HG02759 (cell line): ENCODE measurements at regions not wholly inside any gene's neighbourhood (a gene's known extent, or its start where the extent isn't known, plus 50 kb on each side); places are given as distances from the start of the nearest gene placed in this dataset.

Source experiments
- ATAC-seq: cut with Tn5 transposase; IDR thresholded peaks from one replicate; pipeline ENCODE4 v1.9.1; 2021; ENCODE audit warnings: mild to moderate bottlenecking, moderate library complexity; ENCODE audit not compliant: unreplicated experiment

GRCh38 chr4:79034544-79034943 lies 95.3 kb upstream of the PAQR3 start:
- no peak for ATAC-seq

- no peak for ATAC-seq
Measured at GRCh38 chr4:79030973-79031372, 91.7 kb upstream of the PAQR3 start.

GRCh38 chr4:79027656-79028055 lies 88.4 kb upstream of the PAQR3 start:
- no peak for ATAC-seq

DNA sequence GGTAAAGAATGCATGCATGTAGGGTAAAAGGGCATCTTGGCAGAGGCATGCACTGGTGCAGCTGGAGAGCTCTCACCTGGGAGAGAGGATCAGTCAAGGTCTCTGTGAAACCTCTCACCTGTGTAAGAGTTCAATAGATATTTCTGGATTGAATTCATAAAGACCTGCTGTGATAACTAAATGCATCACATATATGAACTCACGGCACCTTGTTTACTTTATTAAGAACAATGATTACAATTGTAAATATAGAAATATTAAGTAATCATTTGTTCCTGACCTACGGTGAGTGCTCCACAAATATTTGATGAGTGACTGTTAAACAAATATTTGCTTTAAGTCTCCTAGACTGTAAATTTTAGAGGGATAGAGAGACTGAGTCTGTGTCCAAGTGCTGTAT lies 85.9 kb upstream of the PAQR3 start:
- no peak for ATAC-seq

DNA sequence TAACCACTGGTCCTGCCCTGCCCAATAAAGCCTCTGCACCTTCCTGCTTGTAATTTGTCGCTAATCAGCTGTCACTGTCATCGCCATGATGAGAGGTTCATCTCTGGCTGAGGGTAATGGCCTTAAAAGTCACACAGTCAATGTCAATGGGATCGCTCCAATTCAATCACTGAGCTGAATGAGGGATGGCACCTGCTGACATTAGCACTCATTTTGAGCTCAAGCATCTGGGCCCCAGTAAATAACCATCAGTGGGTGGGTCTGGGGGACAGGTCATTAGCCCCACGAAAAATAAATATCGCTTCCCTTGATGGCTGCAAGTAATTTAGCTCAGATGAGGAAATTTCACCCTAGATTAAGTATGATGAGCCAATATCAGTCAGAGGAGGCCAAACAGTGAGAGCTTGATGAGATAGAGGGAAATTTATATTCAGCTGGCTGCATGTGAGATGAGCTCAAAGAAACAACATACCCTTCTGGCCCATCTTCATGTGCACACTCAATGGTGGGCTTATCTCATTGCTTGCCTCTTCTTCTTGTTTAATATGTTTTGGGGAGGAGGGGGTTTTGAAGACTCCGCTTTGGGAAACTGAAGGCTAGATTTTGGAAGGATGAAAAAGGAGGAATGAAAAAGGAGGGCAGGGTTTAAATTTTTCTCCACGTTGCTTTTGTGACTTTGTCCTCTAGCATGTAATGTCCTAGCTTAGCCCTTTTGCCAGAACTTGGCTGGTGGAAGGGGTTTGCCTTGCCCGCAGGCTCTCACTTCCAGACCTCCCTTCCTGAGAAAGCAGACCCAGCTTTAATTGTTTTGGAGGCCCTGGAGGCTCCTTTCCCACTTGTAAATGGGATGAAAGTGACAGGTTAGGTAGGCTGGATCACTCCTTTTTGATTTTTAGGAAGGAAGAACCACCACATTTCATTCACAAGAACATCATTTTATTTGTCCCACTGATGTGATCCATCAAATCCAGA lies 84.8 kb upstream of the PAQR3 start:
- ATAC-seq = no peak

- no peak for ATAC-seq
Measured at GRCh38 chr4:79022529-79022928, 83.3 kb upstream of the PAQR3 start.

DNA sequence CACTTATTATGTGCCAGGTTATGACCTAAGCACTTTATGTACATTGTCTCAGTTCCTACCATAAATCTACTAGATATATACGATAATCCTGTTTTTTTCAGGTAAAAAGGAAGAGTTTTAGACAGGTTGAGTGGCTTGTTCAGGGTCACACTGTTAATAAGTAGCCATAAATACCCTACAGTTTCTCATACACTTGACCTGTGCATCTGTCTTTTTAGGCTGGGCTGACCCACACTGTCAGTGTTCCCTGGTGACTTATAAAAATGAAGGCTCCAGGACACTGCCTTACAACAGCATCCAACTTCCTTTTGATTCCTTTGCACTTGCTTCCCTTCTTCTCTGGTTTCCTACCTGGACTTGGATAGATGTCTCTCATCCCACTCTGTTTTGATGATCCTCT lies 78.2 kb upstream of the PAQR3 start:
- ATAC-seq = no peak

DNA sequence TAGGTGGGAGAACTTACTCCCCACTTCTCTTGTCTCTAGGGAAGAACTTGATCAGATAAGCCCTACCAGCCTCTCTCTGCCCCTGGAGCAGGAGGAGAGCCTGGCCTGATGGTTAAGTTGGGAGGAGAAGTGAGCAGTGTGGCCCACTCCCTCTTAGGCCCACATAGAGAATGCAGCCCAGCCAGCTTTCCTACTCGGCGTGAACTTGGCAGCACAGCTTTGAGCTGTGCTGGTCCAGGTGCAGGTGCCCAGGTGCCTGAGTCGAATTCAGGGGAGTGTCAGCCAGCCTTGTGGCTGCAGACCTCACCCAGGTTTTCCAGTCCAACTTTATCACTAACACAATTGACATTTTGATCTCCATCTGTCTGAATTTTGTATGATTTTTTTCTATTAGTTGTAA lies 77.6 kb upstream of the PAQR3 start:
- ATAC-seq = no peak

DNA sequence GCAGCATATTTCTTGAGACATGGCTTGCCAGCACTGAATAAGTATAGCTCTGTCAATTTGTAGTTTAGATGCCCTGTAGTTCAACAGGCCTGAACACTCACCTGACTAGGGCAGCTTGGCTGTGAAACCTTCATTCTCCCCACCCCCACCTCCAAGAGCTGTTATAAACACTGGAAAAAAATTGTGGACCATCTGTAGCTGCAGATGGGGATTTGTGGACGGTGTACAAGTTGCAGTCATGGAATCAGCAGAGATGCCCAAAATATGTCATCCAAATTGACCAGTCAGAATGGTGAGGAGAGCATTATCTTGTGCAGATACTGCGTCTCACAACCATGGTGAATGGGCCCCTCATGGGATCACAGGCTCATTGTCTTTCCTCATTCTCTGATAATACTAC lies 76.2 kb upstream of the PAQR3 start:
- no peak for ATAC-seq

GRCh38 chr4:79014230-79014629 lies 75.0 kb upstream of the PAQR3 start:
- no peak for ATAC-seq

DNA sequence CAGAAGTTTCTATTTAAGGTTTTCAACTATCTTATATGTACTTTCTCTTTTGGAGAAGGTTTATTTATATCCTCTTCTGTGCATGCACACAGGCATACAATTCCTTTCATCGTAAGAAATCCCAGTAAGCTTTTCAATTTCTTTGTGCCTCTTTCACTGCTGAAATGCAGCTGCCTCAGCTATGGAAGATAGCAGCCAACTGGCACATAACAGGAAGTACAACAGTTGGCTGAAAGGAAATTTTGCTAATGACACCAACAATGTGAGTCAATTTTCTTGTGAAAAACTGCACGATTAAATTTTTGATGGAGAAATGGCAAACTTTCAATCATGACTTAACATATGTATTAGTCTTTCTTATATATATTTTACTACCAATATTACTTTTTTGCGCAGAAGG lies 74.5 kb upstream of the PAQR3 start:
- no peak for ATAC-seq

DNA sequence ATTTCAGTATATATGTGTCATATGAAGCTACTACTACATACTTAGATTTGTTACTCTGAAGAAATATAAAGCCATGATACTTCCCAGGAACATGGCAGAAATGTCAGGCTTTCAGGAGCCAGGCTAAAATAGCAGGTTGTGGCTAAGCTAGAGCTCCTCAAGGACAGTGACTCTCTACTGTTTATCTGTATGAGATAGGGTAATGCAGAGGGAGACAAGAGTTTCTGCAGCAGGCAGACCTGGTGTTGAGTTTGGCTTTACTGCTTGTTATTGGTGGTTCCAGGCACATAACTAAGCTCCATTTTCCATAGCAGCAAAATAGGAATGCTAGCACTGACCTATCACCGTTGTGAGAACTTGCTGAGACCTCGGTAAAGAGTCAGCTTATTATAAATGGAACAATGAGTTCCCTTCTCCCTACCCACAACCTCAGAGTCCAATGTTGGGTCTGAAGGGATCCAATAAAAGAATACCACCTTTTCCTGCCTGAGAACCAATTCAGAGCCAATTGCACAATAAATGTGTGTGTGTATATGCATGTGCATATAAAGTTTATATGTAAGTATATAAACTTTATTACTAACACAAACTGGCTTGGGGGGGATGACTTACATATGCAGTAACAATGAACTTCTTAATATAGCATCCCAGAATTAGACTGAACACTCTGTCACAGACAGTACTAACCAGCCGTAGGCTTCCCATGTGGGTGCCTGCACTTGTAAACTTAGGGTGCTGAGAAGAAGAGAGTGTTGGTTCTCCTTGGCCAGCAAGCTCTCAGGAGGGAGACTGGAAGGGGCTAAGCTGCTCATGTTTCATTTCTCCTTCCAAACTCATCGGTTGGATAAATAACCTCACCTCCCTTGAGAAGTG lies 51.9 kb upstream of the PAQR3 start:
- no peak for ATAC-seq

GRCh38 chr4:78989697-78990270 lies 50.5 kb upstream of the PAQR3 start:
- no peak for ATAC-seq
